Fibroblast of peridontal ligament (primary cell): ENCODE measurements at regions not wholly inside any gene's neighbourhood (a gene's known extent, or its start where the extent isn't known, plus 50 kb on each side); places are given as distances from the start of the nearest gene placed in this dataset.
A peak's percentile ranks its signal among the peaks of the same experiment; 100 is the strongest.
"Not testable (repeated sequence)": the region's sequence is repeated elsewhere in the genome, so short reads cannot be mapped to it uniquely, and the experiment has no call there.

Source experiments
- DNase-seq: peaks from one replicate; pipeline ENCODE4 v3.0.0-alpha.2; 2010; ENCODE audit errors: extremely low read depth

DNA sequence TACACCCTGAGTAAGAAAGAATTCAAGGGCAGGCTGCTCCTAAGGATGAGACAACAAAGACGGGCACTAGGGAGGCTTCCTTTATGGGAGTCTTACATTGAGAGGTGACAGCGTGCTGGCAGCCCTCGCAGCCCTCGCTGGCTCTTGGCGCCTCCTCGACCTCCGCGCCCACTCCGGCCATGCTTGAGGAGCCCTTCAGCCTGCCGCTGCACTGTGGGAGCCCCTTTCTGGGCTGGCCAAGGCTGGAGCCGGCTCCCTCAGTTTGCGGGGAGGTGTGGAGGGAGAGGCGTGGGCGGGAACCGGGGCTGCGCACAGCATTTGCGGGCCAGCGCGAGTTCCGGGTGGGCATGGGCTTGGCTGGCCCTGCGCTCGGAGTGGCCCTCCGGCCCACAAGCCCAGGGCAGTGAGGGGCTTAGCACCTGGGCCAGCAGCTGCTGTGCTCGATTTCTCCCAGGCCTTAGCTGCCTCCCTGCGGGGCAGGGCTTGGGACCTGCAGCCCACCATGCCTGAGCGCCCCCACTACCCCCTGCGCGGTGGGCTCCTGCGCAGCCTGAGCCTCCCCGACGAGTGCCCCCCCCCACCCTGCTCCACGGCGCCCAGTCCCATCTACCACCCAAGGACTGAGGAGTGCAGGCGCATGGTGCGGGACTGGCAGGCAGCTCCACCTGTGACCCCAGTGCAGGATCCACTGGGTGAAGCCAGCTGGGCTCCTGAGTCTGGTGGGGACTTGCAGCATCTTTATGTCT lies 75.3 kb downstream of the BARX1 start:
- not testable (repeated sequence) for DNase-seq

DNA sequence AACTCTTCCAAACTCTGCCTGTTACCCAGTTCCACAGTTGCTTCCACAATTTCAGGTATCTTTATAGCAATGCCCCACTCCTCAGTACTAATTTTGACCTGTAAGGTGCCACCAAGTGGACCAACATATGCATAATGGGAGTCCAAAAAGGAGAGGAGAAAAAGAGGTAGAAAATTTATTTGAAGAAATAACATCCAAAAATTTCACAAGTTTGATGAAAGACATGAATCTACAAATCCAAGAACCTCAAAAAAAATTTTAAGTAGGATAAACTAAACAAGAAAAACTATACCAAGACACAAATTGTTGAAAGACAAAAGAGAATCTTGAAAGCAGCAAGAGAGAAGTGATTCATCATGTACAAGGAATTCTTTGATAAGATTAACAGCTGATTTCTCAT lies 79.8 kb downstream of the BARX1 start:
- DNase-seq: no peak

DNA sequence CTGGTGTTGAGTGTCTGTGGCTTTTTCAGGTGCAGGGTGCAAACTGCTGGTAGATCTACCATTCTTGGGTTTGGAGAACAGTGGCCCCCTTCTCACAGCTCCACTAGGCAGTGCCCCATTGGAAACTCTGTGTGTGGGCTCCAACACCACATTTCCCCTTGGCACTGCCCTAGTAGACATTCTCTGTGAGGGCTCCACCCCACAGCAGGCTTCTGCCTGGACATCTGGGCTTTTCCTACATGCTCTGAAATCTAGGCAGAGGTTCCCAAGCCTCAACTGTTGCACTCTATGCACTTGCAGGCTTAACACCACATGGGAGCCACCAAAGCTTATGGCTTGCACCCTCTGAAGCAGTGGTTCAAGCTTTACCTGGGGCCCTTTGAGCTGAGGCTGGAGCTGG lies 80.9 kb downstream of the BARX1 start:
- no peak for DNase-seq

DNA sequence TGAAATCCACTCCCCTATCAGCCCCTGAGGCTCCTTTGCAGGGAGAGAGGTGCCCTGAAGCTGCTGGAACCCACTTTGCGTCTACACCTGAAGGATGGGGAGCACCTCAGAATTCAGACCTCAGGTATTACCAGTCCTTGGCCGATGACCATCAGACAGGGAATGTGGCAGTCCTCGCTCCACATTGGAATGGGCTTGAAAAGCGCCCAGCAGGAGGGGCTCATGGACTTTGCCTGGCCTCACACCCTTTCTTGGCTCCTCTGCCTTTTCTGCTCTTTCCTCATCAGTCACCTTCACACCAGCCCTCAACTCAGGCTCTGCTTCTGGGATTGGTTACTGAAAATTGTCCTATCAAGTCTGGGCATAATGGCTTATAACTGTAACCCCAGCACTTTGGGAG lies 83.9 kb downstream of the BARX1 start:
- no peak for DNase-seq

DNA sequence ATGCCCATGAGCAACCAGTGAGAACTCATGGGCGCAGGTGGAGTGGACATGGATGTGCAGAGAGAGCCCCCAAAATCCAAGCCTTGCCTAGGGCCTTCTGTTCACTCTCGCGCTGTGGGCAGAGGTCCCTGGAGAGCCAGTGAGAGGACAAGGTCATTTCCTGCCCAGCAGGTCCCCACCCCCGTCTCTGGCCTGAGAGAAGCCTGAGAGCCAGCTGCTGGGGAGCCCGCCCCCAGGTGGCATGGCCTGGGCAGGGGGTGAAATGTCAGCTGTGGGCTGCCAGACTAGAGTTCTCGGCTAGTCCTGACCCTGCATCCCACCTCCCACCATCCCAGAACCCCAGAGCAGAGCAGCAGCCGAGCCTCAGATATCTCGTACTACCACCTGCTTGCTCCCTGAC lies 85.3 kb downstream of the BARX1 start:
- DNase-seq: no peak

DNA sequence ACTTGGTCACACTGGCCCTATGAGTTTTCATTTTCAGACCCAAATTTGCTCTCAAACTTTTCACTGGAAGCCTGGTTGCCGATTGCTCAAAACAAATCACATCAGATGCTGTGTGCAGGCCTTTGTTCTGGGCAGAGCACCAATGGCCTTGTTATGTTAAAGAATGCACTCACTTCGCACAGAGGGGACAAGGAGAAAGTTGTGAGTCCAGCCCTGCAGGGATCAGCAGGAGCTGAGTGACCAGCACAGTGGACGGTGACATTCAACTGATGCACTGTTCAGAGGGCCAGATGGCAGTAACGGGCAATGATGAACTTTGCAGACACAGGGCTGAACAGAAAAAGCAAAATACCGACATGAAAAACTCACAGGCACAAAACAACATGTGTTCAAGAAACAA lies 86.1 kb downstream of the BARX1 start:
- no peak for DNase-seq

DNA sequence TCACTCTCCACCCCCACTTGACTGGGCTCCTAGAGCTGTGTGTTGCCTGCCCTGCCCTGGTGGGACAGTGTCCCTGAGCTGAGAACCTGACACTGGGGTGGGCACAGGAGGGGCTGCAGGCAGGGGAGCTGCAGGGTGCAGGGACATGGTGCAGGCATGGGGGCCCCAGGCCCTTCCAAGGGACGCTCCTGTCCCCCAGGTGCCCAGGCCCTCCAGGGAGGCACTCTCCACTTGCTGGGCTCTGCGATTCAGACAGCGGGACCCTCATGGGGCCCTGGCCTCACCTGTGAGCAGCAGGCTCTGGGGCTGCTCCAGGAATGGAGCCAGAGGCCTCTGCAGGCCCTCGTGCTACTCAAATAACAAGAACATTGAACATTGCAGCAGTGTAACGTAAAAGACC lies 89.4 kb downstream of the BARX1 start:
- no peak for DNase-seq

DNA sequence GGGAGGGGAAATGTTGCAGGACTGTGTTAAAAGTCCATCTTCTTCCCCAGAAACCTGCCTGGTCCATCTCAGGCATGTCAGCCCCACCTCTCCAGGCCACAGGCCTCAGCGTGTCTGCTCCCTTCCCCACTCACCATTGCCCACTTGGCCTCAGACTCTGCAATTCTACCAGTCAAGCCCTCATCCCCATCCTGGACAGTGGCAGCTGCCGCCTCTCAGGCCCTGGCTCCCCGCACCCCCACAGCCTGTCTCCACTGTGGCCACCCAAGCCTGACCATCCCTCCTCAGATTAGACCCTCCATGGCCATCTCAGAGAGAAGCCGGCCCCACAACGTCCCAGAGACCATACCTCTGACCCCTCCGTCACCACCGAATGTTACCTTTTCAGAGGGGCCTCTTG lies 89.9 kb downstream of the BARX1 start:
- no peak for DNase-seq

DNA sequence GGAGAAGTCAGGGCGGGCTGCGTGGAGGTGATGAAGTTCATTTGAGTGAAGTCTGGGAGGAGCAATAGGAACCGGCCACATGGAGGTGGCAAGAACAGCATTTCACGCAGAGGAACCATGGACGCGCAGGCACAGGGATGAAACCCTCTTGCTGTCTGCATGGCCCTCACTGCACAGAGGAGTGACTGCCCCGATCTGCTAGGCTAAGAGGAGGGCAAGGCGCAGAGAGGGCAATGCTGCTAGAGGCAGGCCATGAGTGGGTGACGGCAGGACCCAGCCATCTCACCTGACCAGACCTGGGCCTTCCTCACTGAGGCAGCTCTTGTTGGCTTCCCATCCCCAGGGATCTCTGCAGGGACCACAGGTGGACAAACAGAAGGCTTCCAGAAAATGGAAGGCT lies 90.3 kb downstream of the BARX1 start:
- no peak for DNase-seq

DNA sequence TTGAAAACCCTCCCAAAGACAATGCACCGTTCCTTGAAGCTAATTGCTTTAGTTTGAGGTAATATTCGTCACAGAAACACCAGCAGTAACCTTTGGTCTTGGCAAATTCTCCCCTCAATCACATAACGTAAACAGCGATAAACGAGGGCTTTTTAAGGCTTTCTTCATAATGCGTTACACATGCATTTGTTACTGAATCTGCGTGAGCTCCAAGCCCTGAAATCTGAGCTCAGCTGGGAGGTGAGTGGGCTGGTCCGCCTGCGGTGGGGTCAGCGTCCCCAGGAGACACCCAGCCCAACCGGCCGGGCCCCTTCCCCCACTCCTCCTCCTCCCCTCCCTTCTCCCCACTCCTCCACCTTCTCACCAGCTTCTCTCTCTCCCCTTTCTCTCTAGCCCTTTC lies 91.1 kb downstream of the BARX1 start:
- DNase-seq: peak; percentile 66

DNA sequence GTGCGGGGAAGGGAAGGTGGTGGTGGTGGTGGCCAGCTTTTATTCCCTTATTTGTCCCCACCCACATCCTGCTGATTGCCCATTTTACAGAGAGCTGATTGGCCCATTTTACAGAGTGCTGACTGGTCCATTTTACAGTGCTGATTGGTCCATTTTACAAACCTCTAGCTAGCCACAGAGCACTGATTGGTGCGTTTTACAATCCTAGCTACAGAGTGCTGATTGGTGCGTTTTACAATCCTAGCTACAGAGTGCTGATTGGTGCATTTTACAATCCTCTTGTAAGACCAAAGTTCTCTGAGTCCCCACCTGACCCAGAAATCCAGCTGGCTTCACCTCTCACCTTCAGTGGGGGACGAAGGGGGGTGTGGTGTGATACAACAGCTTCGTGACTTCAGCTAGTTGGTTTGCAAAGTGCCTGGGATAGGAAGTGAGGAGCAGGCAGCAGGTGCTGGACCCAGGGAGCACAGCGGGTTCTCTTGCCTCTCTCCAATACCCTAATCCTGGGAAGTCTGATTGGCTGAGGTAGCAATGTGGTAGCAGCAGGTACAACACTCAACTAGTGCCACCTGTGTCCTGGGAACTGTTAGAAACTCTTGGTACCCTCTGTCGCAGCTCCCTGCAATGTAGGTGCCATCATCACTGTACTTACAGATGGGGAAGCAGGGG lies 92.1 kb downstream of the BARX1 start:
- DNase-seq: no peak

DNA sequence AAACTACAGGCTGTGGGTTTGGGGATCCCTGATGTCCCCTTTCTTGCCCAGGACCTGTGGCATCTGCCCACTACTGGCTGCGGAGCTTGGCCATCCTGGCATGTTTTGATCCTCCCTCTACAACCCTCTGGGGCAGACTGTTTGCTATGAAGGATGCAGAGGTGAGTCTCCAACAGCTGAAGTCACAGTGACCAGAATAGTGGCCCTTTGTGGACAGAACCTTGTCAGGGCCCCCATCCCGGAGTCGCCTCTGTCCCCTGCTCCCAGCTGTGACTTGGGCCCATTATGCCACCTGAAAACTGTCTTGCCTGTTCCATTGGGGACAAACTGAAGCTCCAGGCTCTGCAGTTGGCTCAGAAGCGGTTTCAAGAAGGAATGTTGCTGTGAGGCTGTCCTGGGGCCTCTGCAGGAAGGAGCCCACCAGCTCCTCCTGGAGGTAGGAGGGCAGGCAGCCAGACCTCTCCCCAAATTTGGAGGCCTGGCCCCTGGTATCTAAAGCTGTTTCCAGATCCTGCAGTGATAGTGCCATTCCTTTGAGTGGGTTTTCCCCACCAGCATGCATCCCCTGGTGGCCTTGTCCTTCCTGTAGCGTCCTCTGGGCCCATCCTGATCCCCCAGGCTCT lies 93.3 kb downstream of the BARX1 start:
- no peak for DNase-seq

DNA sequence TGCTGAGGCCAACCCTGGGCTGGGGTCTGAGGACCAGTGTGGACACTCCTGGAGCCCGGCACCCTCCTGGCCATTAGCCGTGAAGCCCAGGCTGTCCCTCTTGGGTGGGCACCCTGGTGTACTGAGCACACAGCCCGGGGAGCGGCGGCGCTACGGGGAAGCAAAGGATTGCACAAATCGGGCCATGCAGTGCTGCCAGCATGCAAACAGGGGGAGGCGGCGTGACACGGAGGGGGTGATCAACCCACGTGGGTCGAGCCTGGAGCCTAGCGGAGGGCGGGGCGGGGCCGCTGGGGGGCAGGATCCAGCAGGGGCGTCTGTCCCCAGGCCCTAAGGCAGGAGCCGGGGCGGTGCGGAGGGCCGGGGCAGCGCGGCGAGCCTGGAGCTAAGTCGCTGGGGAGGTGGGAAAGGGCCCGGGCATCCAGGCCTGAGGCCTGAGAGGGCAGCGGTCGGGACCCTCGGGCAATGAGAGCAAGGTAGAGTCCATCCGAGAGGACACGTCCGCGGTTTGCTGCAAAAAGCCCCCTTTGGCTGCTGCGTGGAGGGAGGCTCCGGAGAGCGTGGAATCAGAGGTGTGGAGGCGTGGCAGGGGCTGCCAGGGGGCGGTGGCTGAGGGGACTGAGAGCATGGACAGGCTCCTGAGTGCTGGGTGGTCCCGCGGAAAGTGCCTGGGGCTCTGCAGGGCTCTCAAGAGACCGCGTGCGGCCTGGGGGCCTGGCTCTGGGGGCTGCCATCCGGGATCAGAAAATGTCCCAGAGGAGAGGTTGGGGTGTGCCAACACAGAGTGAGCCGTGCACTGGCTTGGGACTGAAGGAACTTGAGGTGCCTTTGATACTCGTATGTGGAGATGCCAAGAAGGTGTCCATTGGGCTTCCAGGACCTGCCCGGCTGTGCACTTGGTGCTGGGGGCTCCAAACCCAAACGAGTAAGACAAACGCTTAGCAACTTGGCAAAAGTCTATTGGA lies 94.2 kb downstream of the BARX1 start:
- no peak for DNase-seq

DNA sequence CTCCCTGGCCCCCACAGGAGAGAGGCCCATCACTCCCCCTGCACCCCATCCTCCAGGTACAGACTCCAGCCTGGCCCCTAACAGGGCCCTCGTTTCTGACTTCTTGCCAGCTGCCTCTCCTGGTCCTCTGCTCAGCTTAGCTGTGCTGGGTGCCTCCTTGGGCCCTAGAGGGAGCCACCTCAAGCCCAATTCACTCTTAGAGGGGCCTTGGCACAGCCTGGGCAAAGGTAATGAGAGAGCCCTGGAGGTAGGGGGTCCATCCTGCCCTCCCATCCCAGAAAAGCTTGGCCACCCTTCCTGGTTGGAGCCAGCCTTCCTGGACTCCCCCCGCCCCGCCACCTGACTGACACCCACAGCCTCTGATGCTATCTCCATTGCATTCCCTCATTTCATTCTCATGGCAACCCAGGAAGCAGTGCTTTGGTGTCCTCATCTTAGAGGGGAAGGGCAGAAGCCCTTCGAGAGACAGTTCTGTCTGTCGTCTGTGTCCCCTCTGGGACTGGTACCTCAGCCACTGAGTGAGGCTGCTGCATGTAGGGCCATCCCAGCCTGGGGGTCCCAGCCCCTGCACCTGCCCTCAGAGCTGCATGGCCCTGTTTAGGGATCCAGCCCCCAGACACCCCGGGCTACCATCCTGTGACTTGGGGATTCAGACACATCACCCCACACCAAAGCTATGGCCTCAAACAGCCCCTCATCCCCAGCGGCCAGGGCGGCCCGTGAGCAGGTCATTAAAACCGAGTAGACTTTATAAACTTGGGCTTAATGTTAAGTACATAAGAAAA lies 95.5 kb downstream of the BARX1 start:
- DNase-seq: no peak

DNA sequence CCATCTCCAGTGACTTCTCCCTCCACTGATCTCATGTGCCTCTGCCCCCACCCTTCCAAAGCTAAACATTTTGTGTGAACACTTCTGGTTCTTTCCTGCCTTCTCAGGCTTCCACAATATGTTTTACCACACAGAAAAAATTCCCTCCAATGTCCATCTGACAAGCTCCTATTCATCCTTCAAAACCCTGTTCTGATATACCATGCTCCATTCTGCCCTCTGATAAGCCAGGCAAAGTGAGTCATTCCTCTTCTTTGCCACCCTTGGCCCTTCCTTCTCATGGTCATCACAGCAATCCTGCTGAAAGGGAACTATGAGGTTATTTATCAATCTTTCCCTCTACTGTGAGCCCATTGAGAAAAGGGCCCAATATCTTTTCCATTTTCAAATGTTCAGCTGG lies 97.6 kb downstream of the BARX1 start:
- DNase-seq: no peak

DNA sequence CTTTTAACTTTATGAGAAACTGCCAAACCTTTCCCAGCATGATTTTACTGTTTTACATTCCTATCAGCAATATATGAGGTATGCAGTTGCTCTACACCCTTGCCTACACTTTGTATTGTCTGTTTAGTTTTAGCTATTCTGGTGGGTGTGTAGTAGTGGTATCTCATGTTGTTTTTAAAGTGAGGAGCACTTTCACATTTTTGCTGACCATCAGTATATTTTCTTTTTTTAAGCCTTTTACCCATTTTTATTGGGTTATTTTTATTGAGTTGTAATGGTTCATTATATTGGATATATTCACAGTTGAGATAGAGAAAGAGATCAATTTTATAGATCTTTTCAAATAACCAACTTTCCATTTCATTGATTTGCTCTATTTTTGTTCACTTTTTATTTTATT lies 102.4 kb downstream of the BARX1 start:
- DNase-seq: no peak

DNA sequence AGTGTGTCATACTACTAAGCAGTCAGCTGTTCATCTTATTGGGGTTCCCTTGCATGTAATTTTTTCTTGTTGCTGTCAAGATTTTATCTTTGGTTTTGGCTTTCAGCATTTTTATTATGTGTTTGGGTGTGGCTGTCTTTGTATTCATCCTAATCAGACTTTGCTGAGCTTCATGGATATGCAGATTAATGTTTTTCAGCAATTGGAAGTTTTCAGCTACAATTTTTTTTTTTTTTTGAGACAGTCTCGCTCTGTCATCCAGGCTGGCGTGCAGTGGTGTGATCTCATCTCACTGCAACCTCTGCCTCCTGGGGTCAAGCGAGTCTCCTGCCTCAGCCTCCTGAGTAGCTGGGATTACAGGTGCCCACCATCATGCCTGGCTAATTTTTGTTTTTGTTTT lies 108.8 kb downstream of the BARX1 start:
- no peak for DNase-seq

DNA sequence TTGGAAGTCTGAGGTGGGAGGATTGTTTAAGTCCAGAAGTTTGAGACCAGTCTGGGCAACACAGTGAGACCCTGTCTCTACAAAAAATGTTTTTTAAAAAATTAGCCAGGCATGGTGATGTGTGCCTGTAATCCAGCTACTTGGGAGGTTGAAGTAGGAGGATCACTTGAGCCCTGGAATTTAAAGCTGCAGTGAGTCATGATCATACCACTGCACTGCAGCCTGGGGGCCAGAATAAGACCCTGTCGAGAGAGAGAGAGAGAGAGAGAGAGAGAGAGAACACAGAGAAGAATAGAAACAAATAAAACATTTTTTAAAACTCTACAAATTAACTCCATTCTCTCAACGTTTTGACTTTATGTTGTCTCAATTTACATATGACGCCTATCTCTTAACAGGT lies 111.8 kb downstream of the BARX1 start:
- no peak for DNase-seq

DNA sequence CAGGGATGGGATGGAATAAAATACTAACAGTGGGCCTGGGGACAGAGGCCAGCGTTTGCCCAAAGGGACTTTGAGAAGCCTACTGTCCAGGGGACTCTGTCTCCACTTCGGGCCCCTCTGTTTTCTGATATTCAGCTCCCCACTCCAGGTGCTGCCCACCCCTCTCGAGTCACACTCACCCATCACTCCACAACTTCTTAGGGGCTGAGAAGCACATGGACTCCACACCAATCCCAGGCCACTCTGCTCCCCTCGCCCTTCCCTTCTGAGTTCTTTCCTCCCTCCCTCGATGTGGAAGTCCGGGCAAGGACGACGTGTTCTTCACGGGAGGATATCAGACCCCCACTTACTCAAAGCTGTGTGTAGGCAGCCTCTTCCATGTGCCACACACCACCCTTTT lies 124.5 kb downstream of the BARX1 start:
- DNase-seq: no peak

DNA sequence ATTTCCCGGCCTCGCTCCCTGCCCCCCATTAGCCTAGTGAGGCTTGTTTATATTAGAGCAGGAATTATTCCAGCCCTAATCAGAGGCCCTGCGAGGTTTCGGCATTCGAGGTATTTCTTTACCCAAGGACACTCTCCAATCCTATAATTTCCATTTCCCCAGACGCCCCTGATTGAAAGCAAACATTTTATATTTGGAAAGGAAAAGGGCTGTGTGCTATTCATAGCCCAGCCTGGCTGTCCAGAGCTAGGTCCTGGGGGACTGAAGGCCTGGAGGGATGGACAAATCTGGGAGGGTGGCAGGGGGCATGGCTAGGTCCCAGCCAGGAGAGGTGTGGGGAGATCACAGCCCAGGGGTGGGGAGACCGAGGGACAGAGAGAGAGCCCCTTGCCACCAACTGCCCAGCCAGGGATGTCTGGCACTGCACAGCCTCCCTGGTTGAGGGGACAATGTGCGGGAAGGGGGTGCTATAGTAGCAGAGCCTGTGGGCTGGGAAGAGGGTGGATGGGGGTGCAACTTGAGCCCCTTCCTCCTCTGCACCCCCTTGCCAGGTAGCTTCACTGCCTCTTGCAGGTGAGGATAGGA lies 125.1 kb downstream of the BARX1 start:
- DNase-seq: no peak
